Tibial artery (tissue), 4 donors: ENCODE measurements at regions not wholly inside any gene's neighbourhood (a gene's known extent, or its start where the extent isn't known, plus 50 kb on each side); places are given as distances from the start of the nearest gene placed in this dataset.

ENCODE experiments used
- DNase-seq, 2 donors: peaks; one replicate each; pipeline ENCODE4 v3.0.0-alpha.2; 2019
- H3K27ac ChIP-seq, 2 donors: fragments of 200-600 bp; sonication (generic) in 1 of 2; 1 replicate in 1 of 2; 2 replicates in 1 of 2; pipeline ENCODE4 v1.5.1; 2018 to 2019; ENCODE audit warnings: mild to moderate bottlenecking in 1 of 2
- H3K27me3 ChIP-seq, 2 donors: fragments of 200-600 bp; sonication (generic) in 1 of 2; one replicate each; pipeline versions ENCODE4 v1.5.1 to v1.6.0; 2016 to 2019
- H3K36me3 ChIP-seq, 3 donors: fragments of 200-600 bp; sonication (generic) in 2 of 3; one replicate each; pipeline ENCODE4 v1.5.1; 2016 to 2019; ENCODE audit warnings: mild to moderate bottlenecking in 2 of 3
- H3K4me1 ChIP-seq, 4 donors: fragments of 200-600 bp; sonication (generic) in 2 of 4; 1 replicate in 3 of 4; 2 replicates in 1 of 4; pipeline ENCODE4 v1.5.1; 2016 to 2019
- H3K4me3 ChIP-seq, 2 donors: fragments of 200-600 bp; sonication (generic) in 1 of 2; 1 replicate in 1 of 2; 2 replicates in 1 of 2; pipeline ENCODE4 v1.5.1; 2018 to 2019; ENCODE audit warnings: mild to moderate bottlenecking in 2 of 2
- H3K9me3 ChIP-seq, 3 donors: fragments of 200-600 bp; sonication (generic) in 1 of 3; one replicate each; pipeline ENCODE4 v1.5.1; 2016 to 2019
- CTCF ChIP-seq, 2 experiments: fragments of 200-600 bp in 1 of 2; fragments of 450-650 bp in 1 of 2; IDR thresholded peaks; one replicate each; pipeline ENCODE4 v1.5.1; 2017 to 2019; ENCODE audit warnings: antibody characterized with exemption in 2 of 2, mild to moderate bottlenecking in 1 of 2, moderate library complexity in 1 of 2
- intact Hi-C: fragments of 100-400 bp; cut with DNase I; formaldehyde crosslinking; loops from one replicate; pipeline ENCODE4 v1.15.0; 2023; ENCODE audit warnings: low total_unique reads

GRCh38 chr20:17849901-17850683, 118.5 kb downstream of the SNX5 start:
- DNase-seq: peak; percentile 90 to 93
- no peak for TF ChIP-seq CTCF (IDR thresholded peaks at IDR 0.05)
- H3K4me3 ChIP-seq: no peak overlapping the region
- peaks cover 0 to 16% (median 8%) of the 10 kb centered on the region in 4 donors for H3K4me1 ChIP-seq
- intact Hi-C loops: loop anchor here (10.0 kb wide), 1 partner anchor 55 kb away; no protein-coding TSS in a partner anchor
- no peaks in the 10 kb centered on the region for H3K27me3 ChIP-seq
- no peaks in the 10 kb centered on the region for H3K36me3 ChIP-seq
- peak overlapping the region; percentile 56 to 61 for H3K27ac ChIP-seq
- H3K9me3 ChIP-seq: no peaks in the 10 kb centered on the region

GRCh38 chr20:17849138-17849900, 119.3 kb downstream of the SNX5 start:
- H3K27ac ChIP-seq: peak overlapping the region; percentile 56 to 61
- no peaks in the 10 kb centered on the region for H3K36me3 ChIP-seq
- H3K4me3 ChIP-seq: no peak overlapping the region
- TF ChIP-seq CTCF (IDR thresholded peaks at IDR 0.05): no peak
- peaks cover 0 to 18% (median 9%) of the 10 kb centered on the region in 4 donors for H3K4me1 ChIP-seq
- no peaks in the 10 kb centered on the region for H3K9me3 ChIP-seq
- H3K27me3 ChIP-seq: no peaks in the 10 kb centered on the region
- intact Hi-C loops: loop anchor here (10.0 kb wide), 1 partner anchor 55 kb away; no protein-coding TSS in a partner anchor
- DNase-seq: peak in 1 of 2 donors; percentile 14

GRCh38 chr20:17848249-17849048, 120.1 kb downstream of the SNX5 start:
- TF ChIP-seq CTCF (IDR thresholded peaks at IDR 0.05): no peak
- Histone ChIP-seq H3K4me1 (peaks cover 0 to 27% (median 17%) of the 10 kb centered on the region in 4 donors), H3K36me3 (no peaks in the 10 kb centered on the region), H3K27ac (peak overlapping the region in 1 of 2 donors; percentile 61), H3K27me3 (no peaks in the 10 kb centered on the region), H3K9me3 (no peaks in the 10 kb centered on the region), H3K4me3 (no peak overlapping the region)
- DNase-seq: no peak
- intact Hi-C loops: loop anchor here (10.0 kb wide), 1 partner anchor 54 kb away; no protein-coding TSS in a partner anchor

- intact Hi-C loops: loop anchor here (10.0 kb wide), 1 partner anchor 51 kb away; no protein-coding TSS in a partner anchor
- TF ChIP-seq CTCF (IDR thresholded peaks at IDR 0.05): no peak
- Histone ChIP-seq H3K4me1 (peaks cover 0 to 52% (median 34%) of the 10 kb centered on the region in 4 donors), H3K27me3 (no peaks in the 10 kb centered on the region), H3K4me3 (no peak overlapping the region), H3K9me3 (no peaks in the 10 kb centered on the region), H3K36me3 (no peaks in the 10 kb centered on the region), H3K27ac (no peak overlapping the region)
- DNase-seq: no peak
These were observed 122.7 kb downstream of the SNX5 start for GRCh38 chr20:17845701-17846475.
